H7 (cell line): ENCODE measurements at regions not wholly inside any gene's neighbourhood (a gene's known extent, or its start where the extent isn't known, plus 50 kb on each side); places are given as distances from the start of the nearest gene placed in this dataset.
"Not testable (repeated sequence)": the region's sequence is repeated elsewhere in the genome, so short reads cannot be mapped to it uniquely, and the experiment has no call there.

Experiments
- DNase-seq: peaks from one replicate; pipeline ENCODE4 v3.0.0; 2012
- H3K27me3 ChIP-seq: 2 replicates; pipeline ENCODE4 v1.6.0; 2011; ENCODE audit warnings: mild to moderate bottlenecking, low read length; ENCODE audit not compliant: control insufficient read depth, insufficient read depth
- H3K36me3 ChIP-seq: replicated peaks from 2 replicates; pipeline ENCODE4 v1.5.1; 2011; ENCODE audit warnings: low read length; ENCODE audit not compliant: control insufficient read depth, insufficient read depth
- H3K4me3 ChIP-seq: 2 replicates; pipeline ENCODE4 v1.5.1; 2011; ENCODE audit warnings: low read depth, mild to moderate bottlenecking, control low read depth, low read length, moderate library complexity; ENCODE audit not compliant: insufficient read depth

DNA sequence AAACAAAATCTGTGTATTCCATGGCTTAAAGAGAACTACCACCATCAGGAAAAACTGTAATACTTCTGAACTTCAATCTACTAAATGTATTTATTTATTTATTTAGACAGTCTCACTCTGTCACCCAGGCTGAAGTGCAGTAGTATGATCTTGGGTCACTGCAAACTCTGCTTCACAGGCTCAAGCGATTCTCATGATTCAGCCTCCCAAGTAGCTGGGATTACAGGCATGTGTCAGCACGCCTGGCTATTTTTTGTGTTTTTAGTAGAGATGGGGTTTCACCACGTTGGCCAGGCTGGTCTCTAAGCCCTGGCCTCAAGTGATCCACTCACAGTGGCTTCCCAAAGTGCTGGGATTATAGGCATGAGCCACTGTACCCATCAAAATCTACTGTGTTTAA is 202.3 kb upstream of the POU1F1 start:
- no peaks in the 10 kb centered on the region for H3K36me3 ChIP-seq
- H3K4me3 ChIP-seq: no peak overlapping the region
- H3K27me3 ChIP-seq: no peaks in the 10 kb centered on the region
- no peak for DNase-seq

GRCh38 chr3:87473944-87474343 is 197.6 kb upstream of the POU1F1 start:
- H3K4me3 ChIP-seq: no peak overlapping the region
- no peak for DNase-seq
- no peaks in the 10 kb centered on the region for H3K36me3 ChIP-seq
- H3K27me3 ChIP-seq: no peaks in the 10 kb centered on the region

DNA sequence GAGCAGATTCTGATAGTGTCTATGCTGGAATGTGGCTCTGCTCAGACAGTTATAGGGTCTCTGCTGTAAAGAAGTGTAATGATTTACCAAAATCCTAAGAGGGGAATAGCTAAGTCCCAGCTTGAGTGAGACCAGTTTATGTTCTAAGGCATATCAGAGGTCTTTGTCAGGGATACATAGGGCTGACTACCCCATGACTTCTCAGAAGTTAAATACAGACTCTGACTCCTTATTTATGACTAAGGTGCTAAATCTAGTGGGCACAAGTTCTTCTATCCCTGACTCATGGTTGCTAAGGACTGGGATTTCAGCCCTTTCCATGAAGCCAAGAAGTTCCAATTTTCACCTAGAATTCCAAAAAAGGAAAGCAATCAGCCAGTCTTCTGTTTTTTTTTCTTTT is 192.6 kb upstream of the POU1F1 start:
- Histone ChIP-seq H3K36me3 (no peaks in the 10 kb centered on the region), H3K27me3 (no peaks in the 10 kb centered on the region), H3K4me3 (no peak overlapping the region)
- DNase-seq: no peak

DNA sequence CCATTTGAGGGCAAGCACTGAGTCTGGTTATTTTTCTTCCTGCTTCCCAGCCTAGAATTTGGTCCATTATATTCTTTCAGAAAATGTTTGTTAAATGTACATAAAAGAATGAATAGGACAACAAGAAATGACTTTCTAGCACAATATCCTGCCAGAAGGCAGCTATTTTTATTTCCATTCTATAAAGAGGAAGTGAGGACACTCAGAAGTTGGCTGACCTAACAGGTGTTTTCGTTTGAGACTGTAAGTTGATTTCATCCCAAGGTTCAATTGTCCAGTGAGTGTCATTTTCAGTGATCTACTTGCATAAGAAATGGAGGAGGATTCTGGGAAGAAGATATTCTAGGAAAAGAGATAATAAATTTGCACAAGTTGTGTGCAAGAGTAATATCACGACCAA is 191.9 kb upstream of the POU1F1 start:
- H3K36me3 ChIP-seq: no peaks in the 10 kb centered on the region
- no peak for DNase-seq
- H3K27me3 ChIP-seq: no peaks in the 10 kb centered on the region
- H3K4me3 ChIP-seq: no peak overlapping the region

GRCh38 chr3:87462228-87462627 is 185.8 kb upstream of the POU1F1 start:
- no peak overlapping the region for H3K4me3 ChIP-seq
- no peaks in the 10 kb centered on the region for H3K36me3 ChIP-seq
- no peak for DNase-seq
- H3K27me3 ChIP-seq: no peaks in the 10 kb centered on the region

- Histone ChIP-seq H3K27me3 (no peaks in the 10 kb centered on the region), H3K4me3 (no peak overlapping the region), H3K36me3 (no peaks in the 10 kb centered on the region)
- no peak for DNase-seq
Measured at GRCh38 chr3:87461443-87461842, 185.1 kb upstream of the POU1F1 start.

DNA sequence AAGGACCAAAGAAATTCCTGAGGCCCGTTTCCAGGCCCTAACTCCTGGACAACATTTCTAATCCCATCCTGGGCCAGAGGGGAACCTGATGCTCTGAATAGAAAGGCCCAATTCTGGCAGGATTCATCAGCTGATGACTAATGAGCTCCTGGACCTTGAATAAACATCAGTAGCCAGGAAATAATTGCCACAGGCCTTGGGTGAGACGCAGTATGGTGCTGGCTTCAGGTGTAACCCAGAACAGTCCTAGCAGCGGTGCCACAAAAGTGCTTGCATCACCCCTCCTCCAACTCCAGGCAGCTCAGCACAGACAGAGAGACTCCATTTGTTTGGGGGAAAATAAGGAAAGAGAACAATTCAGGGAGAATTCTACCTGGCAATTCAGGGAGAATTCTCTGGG is 184.7 kb upstream of the POU1F1 start:
- no peaks in the 10 kb centered on the region for H3K36me3 ChIP-seq
- no peak overlapping the region for H3K4me3 ChIP-seq
- no peaks in the 10 kb centered on the region for H3K27me3 ChIP-seq
- no peak for DNase-seq

- no peaks in the 10 kb centered on the region for H3K36me3 ChIP-seq
- H3K27me3 ChIP-seq: no peaks in the 10 kb centered on the region
- DNase-seq: no peak
- no peak overlapping the region for H3K4me3 ChIP-seq
Measured at GRCh38 chr3:87448558-87448957, 172.2 kb upstream of the POU1F1 start.

- Histone ChIP-seq H3K4me3 (no peak overlapping the region), H3K36me3 (no peaks in the 10 kb centered on the region), H3K27me3 (no peaks in the 10 kb centered on the region)
- DNase-seq: no peak
Measured at GRCh38 chr3:87446849-87447387, 170.5 kb upstream of the POU1F1 start.

DNA sequence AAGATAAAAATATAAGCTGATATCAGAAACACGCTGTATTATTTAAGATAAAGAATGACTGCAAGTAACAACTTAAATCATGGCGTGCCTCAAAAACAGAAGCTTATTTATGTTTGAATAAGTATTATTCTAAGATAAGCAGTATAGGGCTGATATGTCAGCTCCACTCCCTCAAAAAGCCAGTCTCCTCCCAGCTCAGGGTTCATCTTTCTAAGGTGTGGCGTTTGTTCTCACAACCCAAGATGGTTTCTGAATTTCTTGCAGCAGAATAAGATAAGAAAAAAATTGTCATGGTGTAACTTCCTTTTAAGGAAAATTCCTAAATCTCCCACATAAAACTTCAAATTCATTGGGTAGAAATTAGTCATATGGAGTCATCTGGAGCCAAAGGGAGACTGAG is 166.1 kb upstream of the POU1F1 start:
- Histone ChIP-seq H3K36me3 (no peaks in the 10 kb centered on the region), H3K4me3 (no peak overlapping the region), H3K27me3 (no peaks in the 10 kb centered on the region)
- no peak for DNase-seq

GRCh38 chr3:87437765-87438164 is 161.4 kb upstream of the POU1F1 start:
- H3K36me3 ChIP-seq: no peaks in the 10 kb centered on the region
- no peaks in the 10 kb centered on the region for H3K27me3 ChIP-seq
- DNase-seq: no peak
- H3K4me3 ChIP-seq: no peak overlapping the region

- Histone ChIP-seq H3K27me3 (no peaks in the 10 kb centered on the region), H3K36me3 (no peaks in the 10 kb centered on the region), H3K4me3 (no peak overlapping the region)
- DNase-seq: no peak
Measured at GRCh38 chr3:87436781-87437543, 160.6 kb upstream of the POU1F1 start.

GRCh38 chr3:87435926-87436620 is 159.7 kb upstream of the POU1F1 start:
- no peaks in the 10 kb centered on the region for H3K27me3 ChIP-seq
- no peak for DNase-seq
- H3K4me3 ChIP-seq: no peak overlapping the region
- no peaks in the 10 kb centered on the region for H3K36me3 ChIP-seq

DNA sequence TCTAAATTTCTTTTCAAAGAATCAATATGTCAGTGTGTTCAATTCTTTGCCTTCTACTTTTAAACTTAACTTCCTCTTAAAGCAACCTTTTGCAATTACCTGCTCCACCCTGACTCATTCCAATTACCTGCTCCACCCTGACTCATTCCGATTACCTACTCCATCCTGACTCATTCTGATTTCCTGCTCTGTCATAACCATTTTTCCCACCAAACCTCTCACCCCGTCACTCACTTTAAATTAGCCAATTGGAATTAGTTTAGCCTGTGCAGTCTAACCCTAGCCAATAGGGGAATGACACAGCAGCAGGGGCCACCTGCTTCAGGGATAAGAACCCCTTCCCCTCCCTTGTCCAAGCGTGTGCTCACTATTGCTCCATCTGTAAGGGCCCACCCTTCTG is 157.1 kb upstream of the POU1F1 start:
- not testable (repeated sequence) for H3K36me3 ChIP-seq, DNase-seq, H3K27me3 ChIP-seq, H3K4me3 ChIP-seq

DNA sequence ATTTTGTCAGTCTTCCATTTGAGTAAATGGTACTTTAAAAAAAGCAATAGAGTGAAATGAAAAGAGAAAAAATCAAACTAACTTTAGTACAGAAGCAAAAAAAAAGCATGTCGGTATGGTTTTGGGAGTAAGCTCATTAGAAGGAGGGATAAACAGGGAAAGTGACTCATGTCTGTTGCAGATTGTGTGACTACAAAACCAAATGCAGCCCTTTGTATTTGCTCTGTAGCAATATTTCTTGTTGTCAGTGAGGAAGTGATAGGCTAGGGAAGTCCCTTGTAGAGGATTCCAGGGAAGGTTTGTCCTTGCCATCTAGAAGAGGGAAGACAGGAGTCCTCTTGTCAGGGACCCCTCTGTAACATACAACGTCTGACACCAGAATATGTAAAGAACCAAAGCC is 150.5 kb upstream of the POU1F1 start:
- H3K36me3 ChIP-seq: no peaks in the 10 kb centered on the region
- DNase-seq: no peak

More for the DNA sequence above, 150.5 kb upstream of the POU1F1 start:
- no peak overlapping the region for H3K4me3 ChIP-seq
- no peaks in the 10 kb centered on the region for H3K27me3 ChIP-seq
